ENCODE measurements at regions not wholly inside any gene's neighbourhood (a gene's known extent, or its start where the extent isn't known, plus 50 kb on each side); places are given as distances from the start of the nearest gene placed in this dataset.
"Not testable (repeated sequence)": the region's sequence is repeated elsewhere in the genome, so short reads cannot be mapped to it uniquely, and the experiment has no call there.

- no peak overlapping the region for H2AFZ ChIP-seq (ENCODE audit: low read length)
- no peaks in the 10 kb centered on the region for H3K27me3 ChIP-seq (ENCODE audit: insufficient read depth, low read length)
- H3K79me2 ChIP-seq (ENCODE audit: insufficient read depth, low read length): no peaks in the 10 kb centered on the region
- no peaks in the 10 kb centered on the region for H4K20me1 ChIP-seq (ENCODE audit: insufficient read depth, low read length)
- no peak for TF ChIP-seq CTCF (IDR thresholded peaks at IDR 0.05; ENCODE audit: extremely low read depth, low read depth, low read length)
- H3K4me3 ChIP-seq (ENCODE audit: insufficient read depth, low read length): no peak overlapping the region
- no peaks in the 10 kb centered on the region for H3K4me1 ChIP-seq (ENCODE audit: insufficient read depth, low read length)
- no peaks in the 10 kb centered on the region for H3K9me3 ChIP-seq (ENCODE audit: low read depth, low read length)
- no peak for DNase-seq (ENCODE audit: insufficient read length, low spot score, missing footprints)
- no peak overlapping the region for H3K27ac ChIP-seq (ENCODE audit: low read depth, low read length)
- H3K36me3 ChIP-seq (ENCODE audit: insufficient read depth, low read length): no peaks in the 10 kb centered on the region
- no peak overlapping the region for H3K4me2 ChIP-seq (ENCODE audit: insufficient read depth, low read length)
Observed at GRCh38 chr4:131450572-131451209, 1698.4 kb upstream of the PCDH10 start.

GRCh38 chr4:131459430-131460101 lies 1689.5 kb upstream of the PCDH10 start:
- Histone ChIP-seq H3K27ac (ENCODE audit: low read depth, low read length) (no peak overlapping the region), H3K9me3 (ENCODE audit: low read depth, low read length) (peaks cover 4% of the 10 kb centered on the region), H3K4me2 (ENCODE audit: insufficient read depth, low read length) (no peak overlapping the region), H3K4me3 (ENCODE audit: insufficient read depth, low read length) (no peak overlapping the region), H3K36me3 (ENCODE audit: insufficient read depth, low read length) (no peaks in the 10 kb centered on the region), H3K27me3 (ENCODE audit: insufficient read depth, low read length) (no peaks in the 10 kb centered on the region), H2AFZ (ENCODE audit: low read length) (no peak overlapping the region), H3K79me2 (ENCODE audit: insufficient read depth, low read length) (no peaks in the 10 kb centered on the region), H4K20me1 (ENCODE audit: insufficient read depth, low read length) (no peaks in the 10 kb centered on the region), H3K4me1 (ENCODE audit: insufficient read depth, low read length) (no peaks in the 10 kb centered on the region)
- no peak for DNase-seq (ENCODE audit: insufficient read length, low spot score, missing footprints)
- no peak for TF ChIP-seq CTCF (IDR thresholded peaks at IDR 0.05; ENCODE audit: extremely low read depth, low read depth, low read length)

GRCh38 chr4:131470360-131470759 lies 1678.7 kb upstream of the PCDH10 start:
- DNase-seq (ENCODE audit: insufficient read length, low spot score, missing footprints): no peak
- H3K27me3 ChIP-seq (ENCODE audit: insufficient read depth, low read length): no peaks in the 10 kb centered on the region
- H3K4me1 ChIP-seq (ENCODE audit: insufficient read depth, low read length): no peaks in the 10 kb centered on the region
- H2AFZ ChIP-seq (ENCODE audit: low read length): no peak overlapping the region
- no peak for TF ChIP-seq CTCF (IDR thresholded peaks at IDR 0.05; ENCODE audit: extremely low read depth, low read depth, low read length)
- H3K27ac ChIP-seq (ENCODE audit: low read depth, low read length): no peak overlapping the region
- no peak overlapping the region for H3K4me3 ChIP-seq (ENCODE audit: insufficient read depth, low read length)
- H3K79me2 ChIP-seq (ENCODE audit: insufficient read depth, low read length): no peaks in the 10 kb centered on the region
- no peaks in the 10 kb centered on the region for H3K36me3 ChIP-seq (ENCODE audit: insufficient read depth, low read length)
- no peaks in the 10 kb centered on the region for H3K9me3 ChIP-seq (ENCODE audit: low read depth, low read length)
- H4K20me1 ChIP-seq (ENCODE audit: insufficient read depth, low read length): no peaks in the 10 kb centered on the region
- no peak overlapping the region for H3K4me2 ChIP-seq (ENCODE audit: insufficient read depth, low read length)

- H3K79me2 ChIP-seq (ENCODE audit: insufficient read depth, low read length): no peaks in the 10 kb centered on the region
- H3K4me3 ChIP-seq (ENCODE audit: insufficient read depth, low read length): no peak overlapping the region
- no peaks in the 10 kb centered on the region for H3K27me3 ChIP-seq (ENCODE audit: insufficient read depth, low read length)
- no peaks in the 10 kb centered on the region for H3K36me3 ChIP-seq (ENCODE audit: insufficient read depth, low read length)
- DNase-seq (ENCODE audit: insufficient read length, low spot score, missing footprints): no peak
- H3K4me2 ChIP-seq (ENCODE audit: insufficient read depth, low read length): no peak overlapping the region
- no peaks in the 10 kb centered on the region for H3K9me3 ChIP-seq (ENCODE audit: low read depth, low read length)
- no peak for TF ChIP-seq CTCF (IDR thresholded peaks at IDR 0.05; ENCODE audit: extremely low read depth, low read depth, low read length)
- H2AFZ ChIP-seq (ENCODE audit: low read length): no peak overlapping the region
- H3K27ac ChIP-seq (ENCODE audit: low read depth, low read length): no peak overlapping the region
- no peaks in the 10 kb centered on the region for H3K4me1 ChIP-seq (ENCODE audit: insufficient read depth, low read length)
- no peaks in the 10 kb centered on the region for H4K20me1 ChIP-seq (ENCODE audit: insufficient read depth, low read length)
Observed at GRCh38 chr4:131488772-131489171, 1660.3 kb upstream of the PCDH10 start.

- H3K27me3 ChIP-seq (ENCODE audit: insufficient read depth, low read length); H2AFZ ChIP-seq (ENCODE audit: low read length); H3K79me2 ChIP-seq (ENCODE audit: insufficient read depth, low read length); H3K36me3 ChIP-seq (ENCODE audit: insufficient read depth, low read length); H3K4me2 ChIP-seq (ENCODE audit: insufficient read depth, low read length); DNase-seq (ENCODE audit: insufficient read length, low spot score, missing footprints); H3K9me3 ChIP-seq (ENCODE audit: low read depth, low read length); H4K20me1 ChIP-seq (ENCODE audit: insufficient read depth, low read length); H3K27ac ChIP-seq (ENCODE audit: low read depth, low read length); H3K4me3 ChIP-seq (ENCODE audit: insufficient read depth, low read length); H3K4me1 ChIP-seq (ENCODE audit: insufficient read depth, low read length): not testable (repeated sequence)
Observed at GRCh38 chr4:131496211-131496610, 1652.9 kb upstream of the PCDH10 start.
